IPS DF 6.9 (cell line): ENCODE measurements at regions not wholly inside any gene's neighbourhood (a gene's known extent, or its start where the extent isn't known, plus 50 kb on each side); places are given as distances from the start of the nearest gene placed in this dataset.

Experiments used
- DNase-seq: peaks from one replicate; pipeline ENCODE4 v3.0.0-alpha.2; 2013; ENCODE audit warnings: low read depth, low spot score
- H3K27ac ChIP-seq: one replicate; pipeline ENCODE4 v1.5.1; 2013; ENCODE audit warnings: low read length, control low read depth
- H3K27me3 ChIP-seq: 2 replicates; pipeline ENCODE4 v1.6.1; 2013; ENCODE audit warnings: mild to moderate bottlenecking, low read length; ENCODE audit not compliant: control insufficient read depth, insufficient read depth
- H3K36me3 ChIP-seq: 2 replicates; pipeline ENCODE4 v1.6.1; 2013; ENCODE audit warnings: low read length; ENCODE audit not compliant: control insufficient read depth, insufficient read depth
- H3K4me1 ChIP-seq: 2 replicates; pipeline ENCODE4 v1.6.1; 2013; ENCODE audit warnings: low read length; ENCODE audit not compliant: control insufficient read depth, insufficient read depth
- H3K4me3 ChIP-seq: 2 replicates; pipeline ENCODE4 v1.5.1; 2013; ENCODE audit warnings: mild to moderate bottlenecking, low read length
- H3K9me3 ChIP-seq: 2 replicates; pipeline ENCODE4 v1.6.1; 2013; ENCODE audit warnings: low read length, inconsistent platforms; ENCODE audit not compliant: control insufficient read depth, insufficient read depth
- WGBS: extraction: QIAGEN DNeasy Blood & Tissue Kit; methylation state at CpG from one replicate; pipeline ENCODE4 v1.1.7; 2013; ENCODE audit warnings: mixed read lengths, missing lambda C conversion rate; ENCODE audit not compliant: insufficient read length, insufficient coverage; 5-methylcytosine and 5-hydroxymethylcytosine counted together

GRCh38 chr1:81118550-81118949, 682.2 kb upstream of the ADGRL2 start:
- H3K9me3 ChIP-seq = no peaks in the 10 kb centered on the region
- H3K4me3 ChIP-seq = no peak overlapping the region
- no peaks in the 10 kb centered on the region for H3K27me3 ChIP-seq
- H3K4me1 ChIP-seq = no peaks in the 10 kb centered on the region; the same call in 1 of the 2 replicates
- H3K36me3 ChIP-seq = no peaks in the 10 kb centered on the region
- H3K27ac ChIP-seq = no peak overlapping the region
- DNase-seq = no peak

- H3K4me1 ChIP-seq = no peaks in the 10 kb centered on the region; the same call in 1 of the 2 replicates
- no peak overlapping the region for H3K27ac ChIP-seq
- WGBS = no CpG with 5 or more reads among the region's 2 CpGs
- no peak for DNase-seq
- H3K27me3 ChIP-seq = no peaks in the 10 kb centered on the region
- no peaks in the 10 kb centered on the region for H3K9me3 ChIP-seq
- no peak overlapping the region for H3K4me3 ChIP-seq
- no peaks in the 10 kb centered on the region for H3K36me3 ChIP-seq
These were observed 685.3 kb upstream of the ADGRL2 start for GRCh38 chr1:81115422-81115821.

- peak; percentile 16 for DNase-seq
- no CpG with 5 or more reads among the region's 5 CpGs for WGBS
- no peaks in the 10 kb centered on the region for H3K27me3 ChIP-seq
- no peak overlapping the region for H3K4me3 ChIP-seq
- no peaks in the 10 kb centered on the region for H3K36me3 ChIP-seq
- H3K9me3 ChIP-seq = no peaks in the 10 kb centered on the region
- H3K27ac ChIP-seq = no peak overlapping the region
- no peaks in the 10 kb centered on the region; the same call in 1 of the 2 replicates for H3K4me1 ChIP-seq
These were observed 686.5 kb upstream of the ADGRL2 start for GRCh38 chr1:81114191-81114590.

GRCh38 chr1:81113688-81114087, 687.0 kb upstream of the ADGRL2 start:
- Histone ChIP-seq H3K27ac (no peak overlapping the region), H3K36me3 (no peaks in the 10 kb centered on the region), H3K4me1 (no peaks in the 10 kb centered on the region; the same call in 1 of the 2 replicates), H3K27me3 (no peaks in the 10 kb centered on the region), H3K4me3 (no peak overlapping the region), H3K9me3 (no peaks in the 10 kb centered on the region)
- DNase-seq = no peak

GRCh38 chr1:81111818-81112217, 688.9 kb upstream of the ADGRL2 start:
- Histone ChIP-seq H3K4me3 (no peak overlapping the region), H3K36me3 (no peaks in the 10 kb centered on the region), H3K27ac (no peak overlapping the region), H3K9me3 (no peaks in the 10 kb centered on the region), H3K4me1 (no peaks in the 10 kb centered on the region; the same call in 1 of the 2 replicates), H3K27me3 (no peaks in the 10 kb centered on the region)
- DNase-seq = no peak
- no CpG with 5 or more reads among the region's 2 CpGs for WGBS

- no peaks in the 10 kb centered on the region for H3K27me3 ChIP-seq
- no peaks in the 10 kb centered on the region for H3K36me3 ChIP-seq
- no peaks in the 10 kb centered on the region for H3K9me3 ChIP-seq
- no peaks in the 10 kb centered on the region; the same call in 1 of the 2 replicates for H3K4me1 ChIP-seq
- H3K4me3 ChIP-seq = no peak overlapping the region
- no CpG with 5 or more reads among the region's 4 CpGs for WGBS
- H3K27ac ChIP-seq = no peak overlapping the region
- DNase-seq = no peak
These were observed 691.7 kb upstream of the ADGRL2 start for GRCh38 chr1:81109038-81109437.

- Histone ChIP-seq H3K36me3 (no peaks in the 10 kb centered on the region), H3K4me3 (no peak overlapping the region), H3K4me1 (no peaks in the 10 kb centered on the region), H3K27ac (no peak overlapping the region), H3K9me3 (no peaks in the 10 kb centered on the region), H3K27me3 (no peaks in the 10 kb centered on the region)
- DNase-seq = no peak
- WGBS = no CpG with 5 or more reads among the region's 3 CpGs
These were observed 702.9 kb upstream of the ADGRL2 start for GRCh38 chr1:81097860-81098259.

GRCh38 chr1:81073580-81073979, 727.2 kb upstream of the ADGRL2 start:
- no peaks in the 10 kb centered on the region for H3K4me1 ChIP-seq

GRCh38 chr1:81071969-81072753, 728.6 kb upstream of the ADGRL2 start:
- H3K27me3 ChIP-seq = no peaks in the 10 kb centered on the region
- no peak overlapping the region for H3K27ac ChIP-seq
- no peaks in the 10 kb centered on the region for H3K36me3 ChIP-seq
- no peak overlapping the region for H3K4me3 ChIP-seq
- no peak for DNase-seq
- WGBS = no CpG with 5 or more reads among the region's 3 CpGs
- H3K9me3 ChIP-seq = no peaks in the 10 kb centered on the region
- H3K4me1 ChIP-seq = no peaks in the 10 kb centered on the region

More at GRCh38 chr1:81073580-81073979, 727.2 kb upstream of the ADGRL2 start:
- H3K27ac ChIP-seq = no peak overlapping the region
- H3K36me3 ChIP-seq = no peaks in the 10 kb centered on the region
- WGBS = 100% methylated on average over 1 of the region's 1 CpG
- no peaks in the 10 kb centered on the region for H3K27me3 ChIP-seq
- no peak overlapping the region for H3K4me3 ChIP-seq
- DNase-seq = no peak
- H3K9me3 ChIP-seq = no peaks in the 10 kb centered on the region

- Histone ChIP-seq H3K36me3 (no peaks in the 10 kb centered on the region), H3K9me3 (no peaks in the 10 kb centered on the region), H3K27me3 (no peaks in the 10 kb centered on the region), H3K4me1 (no peaks in the 10 kb centered on the region), H3K4me3 (no peak overlapping the region), H3K27ac (no peak overlapping the region)
- WGBS = no CpG with 5 or more reads among the region's 1 CpG
- no peak for DNase-seq
These were observed 729.5 kb upstream of the ADGRL2 start for GRCh38 chr1:81071072-81071858.
